ENCODE measurements at regions not wholly inside any gene's neighbourhood (a gene's known extent, or its start where the extent isn't known, plus 50 kb on each side); places are given as distances from the start of the nearest gene placed in this dataset.
"Not testable (repeated sequence)": the region's sequence is repeated elsewhere in the genome, so short reads cannot be mapped to it uniquely, and the experiment has no call there.

GRCh38 chr13:48583859-48584311 is 51.0 kb upstream of the RCBTB2 start:
- no peak for DNase-seq (ENCODE audit: extremely low read depth in 1 of 2, low read depth in 1 of 2)

- DNase-seq (ENCODE audit: extremely low read depth in 1 of 2, low read depth in 1 of 2) = no peak
These were observed 52.6 kb upstream of the RCBTB2 start for GRCh38 chr13:48585456-48585840.

- DNase-seq (ENCODE audit: extremely low read depth in 1 of 2, low read depth in 1 of 2) = no peak
These were observed 53.8 kb upstream of the RCBTB2 start for GRCh38 chr13:48586591-48587103.

- DNase-seq (ENCODE audit: extremely low read depth in 1 of 2, low read depth in 1 of 2) = no peak
These were observed 55.2 kb upstream of the RCBTB2 start for GRCh38 chr13:48588120-48588519.

- no peak for DNase-seq (ENCODE audit: extremely low read depth in 1 of 2, low read depth in 1 of 2)
These were observed 57.4 kb upstream of the RCBTB2 start for GRCh38 chr13:48590141-48590901.

GRCh38 chr13:48591124-48591872 is 58.4 kb upstream of the RCBTB2 start:
- DNase-seq (ENCODE audit: extremely low read depth in 1 of 2, low read depth in 1 of 2) = not testable (repeated sequence)

- DNase-seq (ENCODE audit: extremely low read depth in 1 of 2, low read depth in 1 of 2) = no peak
These were observed 59.2 kb upstream of the RCBTB2 start for GRCh38 chr13:48591889-48592687.

GRCh38 chr13:48592688-48593049 is 59.8 kb upstream of the RCBTB2 start:
- no peak for DNase-seq (ENCODE audit: extremely low read depth in 1 of 2, low read depth in 1 of 2)

- DNase-seq (ENCODE audit: extremely low read depth in 1 of 2, low read depth in 1 of 2) = no peak
These were observed 60.2 kb upstream of the CYSLTR2 start for GRCh38 chr13:48593536-48593935.

- DNase-seq (ENCODE audit: extremely low read depth in 1 of 2, low read depth in 1 of 2) = no peak
These were observed 59.5 kb upstream of the CYSLTR2 start for GRCh38 chr13:48594096-48594815.

- DNase-seq (ENCODE audit: extremely low read depth in 1 of 2, low read depth in 1 of 2) = peak in 1 of 2 donors; percentile 23
These were observed 58.0 kb upstream of the CYSLTR2 start for GRCh38 chr13:48595431-48596429.

- no peak for DNase-seq (ENCODE audit: extremely low read depth in 1 of 2, low read depth in 1 of 2)
These were observed 53.1 kb upstream of the CYSLTR2 start for GRCh38 chr13:48600374-48601364.

GRCh38 chr13:48602296-48603016 is 51.3 kb upstream of the CYSLTR2 start:
- no peak for DNase-seq (ENCODE audit: extremely low read depth in 1 of 2, low read depth in 1 of 2)

GRCh38 chr13:48603375-48603774 is 50.4 kb upstream of the CYSLTR2 start:
- no peak for DNase-seq (ENCODE audit: extremely low read depth in 1 of 2, low read depth in 1 of 2)
